Activated CD4-positive, alpha-beta T cell treated with anti-CD3 and anti-CD28 coated beads for 36 hours (primary cell): ENCODE measurements at regions not wholly inside any gene's neighbourhood (a gene's known extent, or its start where the extent isn't known, plus 50 kb on each side); places are given as distances from the start of the nearest gene placed in this dataset.

Source experiments
- ATAC-seq: fragments of 200-7000 bp; cut with Tn5 transposase; one replicate; pipeline ENCODE4 v1.10.0; 2021; ENCODE audit warnings: mild to moderate bottlenecking, moderate library complexity
- CTCF ChIA-PET: fragments of 350-600 bp; sonication (Branson Sonifier 250); formaldehyde crosslinking; loops from one replicate; lab custom pipeline; 2021; ENCODE audit warnings: antibody characterized with exemption; lab: Charles Lee
- POLR2A ChIA-PET: fragments of 350-600 bp; sonication (Branson Sonifier 250); formaldehyde crosslinking; loops from one replicate; lab custom pipeline; 2021; ENCODE audit warnings: antibody characterized with exemption, inconsistent platforms; lab: Charles Lee
- DNase-seq: peaks from one replicate; pipeline ENCODE4 v3.0.0-alpha.2; 2020
- H3K27ac Mint-ChIP-seq: one replicate; pipeline ENCODE4 v1.8.0; 2021; ENCODE audit warnings: mixed read lengths
- H3K27me3 Mint-ChIP-seq: one replicate; pipeline ENCODE4 v1.8.0; 2021; ENCODE audit warnings: mixed read lengths
- H3K36me3 Mint-ChIP-seq: one replicate; pipeline ENCODE4 v1.8.0; 2021; ENCODE audit warnings: low read depth, mixed read lengths
- H3K4me1 Mint-ChIP-seq: one replicate; pipeline ENCODE4 v1.8.0; 2021; ENCODE audit warnings: mixed read lengths
- H3K4me3 Mint-ChIP-seq: one replicate; pipeline ENCODE4 v1.8.0; 2021; ENCODE audit warnings: mild to moderate bottlenecking, moderate library complexity, mixed read lengths
- H3K9me3 Mint-ChIP-seq: one replicate; pipeline ENCODE4 v1.8.0; 2021; ENCODE audit warnings: low read depth, mixed read lengths
- intact Hi-C, 2 experiments: fragments of 100-400 bp; cut with DNase I in 1 of 2; cut with micrococcal nuclease in 1 of 2; formaldehyde crosslinking; loops; one replicate each; pipeline versions ENCODE4 v1.14.2 to v1.15.1; 2022 to 2024; cut with DNase I, micrococcal nuclease

GRCh38 chr22:49262167-49262566 is 565.5 kb downstream of the BRD1 start:
- no peaks in the 10 kb centered on the region for H3K4me1 Mint-ChIP-seq
- no peak for DNase-seq
- no peak overlapping the region for H3K27ac Mint-ChIP-seq
- ATAC-seq, result no peak
- CTCF ChIA-PET, result no interaction called here
- H3K27me3 Mint-ChIP-seq, result peaks cover 14% of the 10 kb centered on the region
- intact Hi-C loops, result no loop called here
- POLR2A ChIA-PET, result no interaction called here
- no peaks in the 10 kb centered on the region for H3K9me3 Mint-ChIP-seq
- no peak overlapping the region for H3K4me3 Mint-ChIP-seq
- H3K36me3 Mint-ChIP-seq, result no peaks in the 10 kb centered on the region

- intact Hi-C loops, result no loop called here
- Mint-ChIP-seq H3K4me1 (no peaks in the 10 kb centered on the region), H3K4me3 (no peak overlapping the region), H3K27me3 (peaks cover 16% of the 10 kb centered on the region), H3K36me3 (no peaks in the 10 kb centered on the region), H3K9me3 (no peaks in the 10 kb centered on the region), H3K27ac (no peak overlapping the region)
- ATAC-seq (no peak), DNase-seq (no peak)
- ChIA-PET CTCF (no interaction called here), POLR2A (no interaction called here)
Observed at GRCh38 chr22:49261616-49262015, 566.1 kb downstream of the BRD1 start.

GRCh38 chr22:49260681-49261580 is 566.7 kb downstream of the BRD1 start:
- ChIA-PET POLR2A (no interaction called here), CTCF (no interaction called here)
- H3K9me3 Mint-ChIP-seq, result no peaks in the 10 kb centered on the region
- intact Hi-C loops, result no loop called here
- no peak overlapping the region for H3K27ac Mint-ChIP-seq
- H3K4me3 Mint-ChIP-seq, result no peak overlapping the region
- no peak for DNase-seq
- H3K36me3 Mint-ChIP-seq, result no peaks in the 10 kb centered on the region
- no peak for ATAC-seq
- H3K27me3 Mint-ChIP-seq, result peaks cover 17% of the 10 kb centered on the region
- no peaks in the 10 kb centered on the region for H3K4me1 Mint-ChIP-seq

GRCh38 chr22:49259839-49260615 is 567.6 kb downstream of the BRD1 start:
- no peak overlapping the region for H3K27ac Mint-ChIP-seq
- POLR2A ChIA-PET, result no interaction called here
- intact Hi-C loops, result no loop called here
- CTCF ChIA-PET, result no interaction called here
- peaks cover 15% of the 10 kb centered on the region for H3K27me3 Mint-ChIP-seq
- H3K4me1 Mint-ChIP-seq, result no peaks in the 10 kb centered on the region
- no peaks in the 10 kb centered on the region for H3K9me3 Mint-ChIP-seq
- no peak for ATAC-seq
- no peak for DNase-seq
- no peaks in the 10 kb centered on the region for H3K36me3 Mint-ChIP-seq
- H3K4me3 Mint-ChIP-seq, result no peak overlapping the region

- Mint-ChIP-seq H3K27me3 (peaks cover 17% of the 10 kb centered on the region), H3K27ac (no peak overlapping the region), H3K9me3 (no peaks in the 10 kb centered on the region), H3K4me1 (no peaks in the 10 kb centered on the region), H3K36me3 (no peaks in the 10 kb centered on the region), H3K4me3 (no peak overlapping the region)
- DNase-seq, result no peak
- intact Hi-C loops, result no loop called here
- ChIA-PET CTCF (no interaction called here), POLR2A (no interaction called here)
- no peak for ATAC-seq
Observed at GRCh38 chr22:49258107-49259010, 569.3 kb downstream of the BRD1 start.

GRCh38 chr22:49257551-49257961 is 570.1 kb downstream of the BRD1 start:
- H3K9me3 Mint-ChIP-seq, result no peaks in the 10 kb centered on the region
- H3K4me1 Mint-ChIP-seq, result no peaks in the 10 kb centered on the region
- ChIA-PET POLR2A (no interaction called here), CTCF (no interaction called here)
- DNase-seq, result no peak
- H3K27ac Mint-ChIP-seq, result no peak overlapping the region
- intact Hi-C loops, result no loop called here
- H3K4me3 Mint-ChIP-seq, result no peak overlapping the region
- no peak for ATAC-seq
- peaks cover 17% of the 10 kb centered on the region for H3K27me3 Mint-ChIP-seq
- no peaks in the 10 kb centered on the region for H3K36me3 Mint-ChIP-seq

- CTCF ChIA-PET, result no interaction called here
- POLR2A ChIA-PET, result interaction anchor here (0.6 kb wide), 1 partner anchor 301 kb away, joined by 3 read pairs; no protein-coding TSS in a partner anchor
- H3K4me3 Mint-ChIP-seq, result no peak overlapping the region
- DNase-seq, result no peak
- no peak overlapping the region for H3K27ac Mint-ChIP-seq
- H3K9me3 Mint-ChIP-seq, result no peaks in the 10 kb centered on the region
- no peaks in the 10 kb centered on the region for H3K36me3 Mint-ChIP-seq
- no peak for ATAC-seq
- no peaks in the 10 kb centered on the region for H3K4me1 Mint-ChIP-seq
- intact Hi-C loops, result no loop called here
- peaks cover 28% of the 10 kb centered on the region for H3K27me3 Mint-ChIP-seq
Observed at GRCh38 chr22:49255741-49256318, 571.8 kb downstream of the BRD1 start.

GRCh38 chr22:49255154-49255553 is 572.5 kb downstream of the BRD1 start:
- Mint-ChIP-seq H3K36me3 (no peaks in the 10 kb centered on the region), H3K27ac (no peak overlapping the region), H3K9me3 (no peaks in the 10 kb centered on the region), H3K4me1 (no peaks in the 10 kb centered on the region), H3K27me3 (peaks cover 25% of the 10 kb centered on the region), H3K4me3 (no peak overlapping the region)
- ATAC-seq (no peak), DNase-seq (no peak)
- ChIA-PET POLR2A (no interaction called here), CTCF (no interaction called here)
- intact Hi-C loops, result no loop called here

GRCh38 chr22:49253656-49254055 is 574.0 kb downstream of the BRD1 start:
- intact Hi-C loops, result no loop called here
- Mint-ChIP-seq H3K9me3 (no peaks in the 10 kb centered on the region), H3K36me3 (no peaks in the 10 kb centered on the region), H3K4me3 (no peak overlapping the region), H3K27ac (no peak overlapping the region), H3K27me3 (peaks cover 30% of the 10 kb centered on the region), H3K4me1 (no peaks in the 10 kb centered on the region)
- CTCF ChIA-PET, result no interaction called here
- no peak for DNase-seq
- POLR2A ChIA-PET, result no interaction called here
- no peak for ATAC-seq

- Mint-ChIP-seq H3K9me3 (no peaks in the 10 kb centered on the region), H3K27ac (no peak overlapping the region), H3K27me3 (peaks cover 28% of the 10 kb centered on the region), H3K36me3 (no peaks in the 10 kb centered on the region), H3K4me3 (no peak overlapping the region), H3K4me1 (no peaks in the 10 kb centered on the region)
- POLR2A ChIA-PET, result no interaction called here
- intact Hi-C loops, result no loop called here
- DNase-seq, result no peak
- ATAC-seq, result no peak
- CTCF ChIA-PET, result interaction anchor here (0.6 kb wide), 1 partner anchor 195 kb away, joined by 3 read pairs; no protein-coding TSS in a partner anchor
Observed at GRCh38 chr22:49251371-49251770, 576.3 kb downstream of the BRD1 start.
